Astrocyte of the spinal cord (primary cell): ENCODE measurements at regions not wholly inside any gene's neighbourhood (a gene's known extent, or its start where the extent isn't known, plus 50 kb on each side); places are given as distances from the start of the nearest gene placed in this dataset.

Source experiments
- DNase-seq: peaks from one replicate; pipeline ENCODE4 v3.0.0; 2011; ENCODE audit warnings: low read depth, low spot score
- H3K4me3 ChIP-seq: 2 replicates; pipeline ENCODE4 v1.5.1; 2011; ENCODE audit warnings: low read depth, mild to moderate bottlenecking, low read length, moderate library complexity
- CTCF ChIP-seq: IDR thresholded peaks from 2 replicates; pipeline ENCODE4 v1.5.1; 2012; ENCODE audit warnings: low read depth, mild to moderate bottlenecking, low read length, inconsistent platforms
- in situ Hi-C: cut with HindIII; loops from 2 replicates; pipeline ENCODE4 v1.10.0; 2017; ENCODE audit warnings: low sequenced_read_pairs

- no peak for TF ChIP-seq CTCF
- no peak overlapping the region for H3K4me3 ChIP-seq
- DNase-seq, result no peak
- in situ Hi-C loops, result no loop called here
These were observed 710.8 kb downstream of the DOK5 start for GRCh38 chr20:55186228-55186627.

DNA sequence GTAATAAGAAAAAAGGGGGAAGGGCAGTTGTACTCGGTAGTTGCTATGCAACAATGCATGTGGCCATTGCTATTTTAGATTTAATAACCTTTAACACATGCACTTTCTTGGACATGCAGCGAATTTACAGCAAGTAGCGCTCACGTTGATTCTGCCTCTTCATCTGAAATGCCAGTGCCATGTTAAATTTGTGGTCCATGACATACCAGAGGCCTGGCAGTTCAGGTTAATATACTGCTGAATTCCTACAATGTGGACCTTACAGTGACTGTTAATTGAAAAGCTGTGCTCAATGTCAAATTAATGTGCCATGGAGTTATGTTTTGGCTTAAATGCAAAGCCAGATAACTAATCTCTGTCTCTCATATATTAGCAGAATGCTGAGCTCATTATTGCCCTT is 699.7 kb downstream of the DOK5 start:
- DNase-seq, result no peak
- no peak overlapping the region for H3K4me3 ChIP-seq
- in situ Hi-C loops, result no loop called here
- no peak for TF ChIP-seq CTCF

DNA sequence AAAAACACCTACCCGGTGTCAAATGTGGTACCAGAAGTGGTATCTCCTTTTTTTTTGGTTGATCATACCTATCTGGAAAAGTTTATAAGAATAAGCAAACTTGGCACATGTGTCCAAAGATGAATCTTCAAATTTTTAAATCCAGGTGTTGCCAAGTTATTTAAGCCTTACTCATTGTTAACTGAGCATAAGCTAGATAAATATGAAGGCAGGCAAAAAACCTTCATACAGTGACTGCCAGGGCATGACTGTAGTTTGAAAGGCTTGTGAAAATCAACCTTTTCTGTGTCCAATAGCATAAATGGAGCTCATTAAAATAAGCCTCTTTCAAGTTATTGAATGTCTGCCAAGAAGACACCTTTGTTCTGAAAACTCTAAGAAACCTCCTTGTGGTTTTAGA is 699.2 kb downstream of the DOK5 start:
- no peak for TF ChIP-seq CTCF
- no peak overlapping the region for H3K4me3 ChIP-seq
- in situ Hi-C loops, result no loop called here
- no peak for DNase-seq

GRCh38 chr20:55174172-55174571 is 698.8 kb downstream of the DOK5 start:
- no peak for DNase-seq
- in situ Hi-C loops, result no loop called here
- no peak overlapping the region for H3K4me3 ChIP-seq
- TF ChIP-seq CTCF, result no peak

DNA sequence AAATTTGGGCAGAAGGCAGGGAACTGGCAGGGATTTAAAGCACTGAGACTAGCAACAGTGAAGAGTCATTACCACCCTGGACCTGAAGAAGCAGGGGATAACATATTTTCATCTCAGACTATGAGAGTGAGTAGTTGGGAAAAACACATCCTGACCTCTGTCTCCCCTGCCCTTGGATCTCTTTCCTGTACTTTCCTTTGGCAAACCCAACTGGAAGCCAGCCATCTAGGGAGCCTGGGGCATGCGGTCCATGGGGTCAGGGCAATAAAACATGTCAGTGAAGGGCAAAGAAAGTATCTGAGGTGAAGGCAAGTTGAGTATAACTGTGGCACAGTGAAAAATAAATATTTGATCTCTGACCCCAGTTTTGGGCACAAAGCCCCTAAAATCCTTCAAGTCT is 698.2 kb downstream of the DOK5 start:
- no peak for TF ChIP-seq CTCF
- no peak overlapping the region for H3K4me3 ChIP-seq
- DNase-seq, result no peak
- in situ Hi-C loops, result no loop called here

GRCh38 chr20:55172310-55173002 is 697.1 kb downstream of the DOK5 start:
- in situ Hi-C loops, result no loop called here
- no peak for TF ChIP-seq CTCF
- H3K4me3 ChIP-seq, result no peak overlapping the region
- DNase-seq, result no peak
